ENCODE measurements at regions not wholly inside any gene's neighbourhood (a gene's known extent, or its start where the extent isn't known, plus 50 kb on each side); places are given as distances from the start of the nearest gene placed in this dataset.

GRCh38 chr1:39154553-39155421 lies 49.7 kb upstream of the MACF1 start:
- TF ChIP-seq CTCF (IDR thresholded peaks at IDR 0.05; ENCODE audit: poor library complexity) (no peak), EZH2 (IDR thresholded peaks at IDR 0.05; ENCODE audit: borderline replicate concordance) (no peak)

Measured in hepatocyte (in vitro differentiated cells).